ENCODE measurements at regions not wholly inside any gene's neighbourhood (a gene's known extent, or its start where the extent isn't known, plus 50 kb on each side); places are given as distances from the start of the nearest gene placed in this dataset.
"Not testable (repeated sequence)": the region's sequence is repeated elsewhere in the genome, so short reads cannot be mapped to it uniquely, and the experiment has no call there.

DNA sequence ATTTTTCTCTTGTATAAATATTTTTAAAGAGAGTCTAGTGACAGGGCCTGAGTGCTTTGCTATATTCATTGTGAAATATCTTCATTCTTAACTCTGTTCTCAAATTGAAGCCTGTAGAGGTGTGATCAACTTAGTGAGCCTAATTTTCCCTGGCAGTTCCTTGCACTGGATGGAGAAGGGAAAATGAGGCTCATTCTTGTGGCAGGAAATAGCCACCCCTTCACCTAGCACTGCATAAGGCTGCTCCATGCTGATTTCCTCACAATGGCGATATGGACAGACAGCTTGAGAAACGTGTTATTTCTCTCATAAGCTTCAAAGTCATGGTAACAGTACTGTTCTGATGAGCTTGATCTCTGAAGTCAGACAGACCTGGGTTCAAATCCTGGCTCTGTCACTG, 146.2 kb downstream of the AKAP11 start:
- H3K27ac Mint-ChIP-seq, result no peak overlapping the region
- intact Hi-C loops (cut with micrococcal nuclease), result no loop called here
- H3K27me3 Mint-ChIP-seq, result no peaks in the 10 kb centered on the region
- no peaks in the 10 kb centered on the region for H3K36me3 Mint-ChIP-seq (ENCODE audit: low read depth)
- CTCF ChIA-PET, result no interaction called here
- POLR2A ChIA-PET, result no interaction called here
- H3K4me3 Mint-ChIP-seq, result no peak overlapping the region
- ATAC-seq (ENCODE audit: low read depth) (no peak), DNase-seq (no peak)
- TF ChIP-seq, protein P1, sequence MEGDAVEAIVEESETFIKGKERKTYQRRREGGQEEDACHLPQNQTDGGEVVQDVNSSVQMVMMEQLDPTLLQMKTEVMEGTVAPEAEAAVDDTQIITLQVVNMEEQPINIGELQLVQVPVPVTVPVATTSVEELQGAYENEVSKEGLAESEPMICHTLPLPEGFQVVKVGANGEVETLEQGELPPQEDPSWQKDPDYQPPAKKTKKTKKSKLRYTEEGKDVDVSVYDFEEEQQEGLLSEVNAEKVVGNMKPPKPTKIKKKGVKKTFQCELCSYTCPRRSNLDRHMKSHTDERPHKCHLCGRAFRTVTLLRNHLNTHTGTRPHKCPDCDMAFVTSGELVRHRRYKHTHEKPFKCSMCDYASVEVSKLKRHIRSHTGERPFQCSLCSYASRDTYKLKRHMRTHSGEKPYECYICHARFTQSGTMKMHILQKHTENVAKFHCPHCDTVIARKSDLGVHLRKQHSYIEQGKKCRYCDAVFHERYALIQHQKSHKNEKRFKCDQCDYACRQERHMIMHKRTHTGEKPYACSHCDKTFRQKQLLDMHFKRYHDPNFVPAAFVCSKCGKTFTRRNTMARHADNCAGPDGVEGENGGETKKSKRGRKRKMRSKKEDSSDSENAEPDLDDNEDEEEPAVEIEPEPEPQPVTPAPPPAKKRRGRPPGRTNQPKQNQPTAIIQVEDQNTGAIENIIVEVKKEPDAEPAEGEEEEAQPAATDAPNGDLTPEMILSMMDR (IDR thresholded peaks at IDR 0.05), result no peak
- peaks cover under 1% of the 10 kb centered on the region for H3K4me1 Mint-ChIP-seq
- H3K9me3 Mint-ChIP-seq, result no peaks in the 10 kb centered on the region

DNA sequence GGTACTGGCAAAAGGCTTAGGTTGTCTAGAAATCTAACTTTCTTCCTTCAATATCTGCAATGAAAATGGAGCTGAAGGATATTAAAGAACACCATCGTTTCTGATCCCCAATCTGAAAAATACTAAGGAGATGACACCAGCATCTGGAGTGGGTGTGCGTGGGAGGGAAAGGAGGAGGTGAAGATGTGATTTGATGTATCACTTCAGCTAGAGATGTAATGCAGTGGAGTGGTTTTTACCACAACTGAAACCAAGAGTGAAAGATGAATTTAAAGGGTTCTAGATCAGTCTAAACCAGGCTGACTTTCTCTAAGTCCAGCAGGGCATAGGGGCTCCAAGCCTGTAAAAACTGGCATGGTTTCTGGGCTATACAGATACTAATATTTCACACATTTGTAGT, 148.4 kb downstream of the AKAP11 start:
- ATAC-seq (ENCODE audit: low read depth) (no peak), DNase-seq (no peak)
- Mint-ChIP-seq H3K27me3 (no peaks in the 10 kb centered on the region), H3K9me3 (no peaks in the 10 kb centered on the region), H3K4me1 (no peaks in the 10 kb centered on the region), H3K36me3 (ENCODE audit: low read depth) (no peaks in the 10 kb centered on the region), H3K4me3 (no peak overlapping the region), H3K27ac (no peak overlapping the region)
- ChIA-PET CTCF (no interaction called here), POLR2A (no interaction called here)
- TF ChIP-seq, protein P1 (IDR thresholded peaks at IDR 0.05), result no peak
- intact Hi-C loops (cut with micrococcal nuclease), result no loop called here

DNA sequence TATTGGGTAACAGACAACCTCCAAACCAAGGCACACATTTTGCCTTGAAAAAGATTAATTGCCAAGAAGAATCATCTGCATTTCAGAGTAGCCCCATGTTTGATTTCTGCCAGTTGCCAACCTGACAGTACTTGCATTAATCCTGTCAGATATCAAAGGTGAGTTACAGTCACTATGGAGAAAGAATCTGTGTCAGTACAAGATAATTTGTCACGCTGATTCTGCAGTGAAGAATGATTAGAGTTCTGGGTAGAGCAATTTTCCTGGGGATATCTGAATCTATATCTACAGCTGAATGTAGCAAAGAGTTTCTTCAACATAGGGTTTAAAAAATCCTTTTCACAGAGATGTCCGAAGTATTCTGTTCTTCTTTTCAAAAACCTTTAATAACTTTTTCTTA, 150.7 kb downstream of the AKAP11 start:
- H3K4me1 Mint-ChIP-seq, result no peaks in the 10 kb centered on the region
- POLR2A ChIA-PET, result no interaction called here
- intact Hi-C loops (cut with micrococcal nuclease), result no loop called here
- DNase-seq, result no peak
- ATAC-seq (ENCODE audit: low read depth), result no peak
- TF ChIP-seq, protein P1 (IDR thresholded peaks at IDR 0.05), result no peak
- no peaks in the 10 kb centered on the region for H3K36me3 Mint-ChIP-seq (ENCODE audit: low read depth)
- H3K27me3 Mint-ChIP-seq, result no peaks in the 10 kb centered on the region
- no peak overlapping the region for H3K27ac Mint-ChIP-seq
- H3K4me3 Mint-ChIP-seq, result no peak overlapping the region
- CTCF ChIA-PET, result no interaction called here
- no peaks in the 10 kb centered on the region for H3K9me3 Mint-ChIP-seq

DNA sequence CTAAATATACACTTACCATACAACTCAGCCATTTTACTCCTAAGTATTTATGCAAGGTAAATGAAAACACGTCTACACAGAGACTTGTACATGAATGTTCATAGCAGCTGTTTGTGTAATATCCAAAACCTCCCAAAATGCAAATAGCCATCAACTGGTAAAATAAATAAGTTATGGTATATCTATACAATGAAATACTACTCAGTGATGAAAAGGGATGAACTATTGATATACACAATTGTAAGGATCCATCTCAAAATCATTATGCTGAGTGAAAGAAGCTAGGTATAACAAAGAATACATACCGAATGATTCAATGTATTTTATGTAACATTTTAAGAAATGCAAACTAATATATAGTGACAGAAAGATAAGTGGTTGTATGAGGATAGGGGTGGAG, 149.8 kb upstream of the TNFSF11 start:
- H3K27me3 Mint-ChIP-seq, result no peaks in the 10 kb centered on the region
- no peak overlapping the region for H3K4me3 Mint-ChIP-seq
- ChIA-PET POLR2A (no interaction called here), CTCF (no interaction called here)
- intact Hi-C loops (cut with micrococcal nuclease), result no loop called here
- H3K4me1 Mint-ChIP-seq, result no peaks in the 10 kb centered on the region
- ATAC-seq (ENCODE audit: low read depth) (no peak), DNase-seq (no peak)
- H3K36me3 Mint-ChIP-seq (ENCODE audit: low read depth), result no peaks in the 10 kb centered on the region
- no peaks in the 10 kb centered on the region for H3K9me3 Mint-ChIP-seq
- H3K27ac Mint-ChIP-seq, result no peak overlapping the region
- TF ChIP-seq, protein P1 (IDR thresholded peaks at IDR 0.05), result no peak

DNA sequence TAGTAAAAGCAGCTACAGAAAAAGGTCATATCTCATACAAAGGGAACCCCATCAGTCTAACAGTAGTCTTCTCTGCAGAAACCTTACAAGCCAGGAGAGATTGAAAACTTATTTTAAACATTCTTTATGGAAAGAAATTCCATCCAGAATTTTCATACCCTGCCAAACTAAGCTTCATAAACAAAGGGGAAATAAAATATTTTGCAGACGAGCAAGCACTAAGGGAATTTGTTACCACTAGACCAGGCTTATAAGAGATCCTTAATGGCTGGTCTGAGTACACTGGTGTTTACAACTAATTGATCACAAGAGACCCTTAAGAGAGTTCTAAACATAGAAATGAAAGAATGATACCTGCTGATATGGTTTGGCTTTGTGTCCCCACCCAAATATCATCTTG, 128.6 kb upstream of the TNFSF11 start:
- CTCF ChIA-PET, result interaction anchor here (1.4 kb wide), 1 partner anchor 111 kb away, joined by 3 read pairs; no protein-coding TSS in a partner anchor
- peaks cover 30% of the 10 kb centered on the region for H3K9me3 Mint-ChIP-seq
- H3K27me3 Mint-ChIP-seq, result no peaks in the 10 kb centered on the region
- no peak overlapping the region for H3K4me3 Mint-ChIP-seq
- no peak for ATAC-seq (ENCODE audit: low read depth)
- DNase-seq, result no peak
- TF ChIP-seq, protein P1 (IDR thresholded peaks at IDR 0.05), result no peak
- no peaks in the 10 kb centered on the region for H3K4me1 Mint-ChIP-seq
- H3K27ac Mint-ChIP-seq, result no peak overlapping the region
- POLR2A ChIA-PET, result no interaction called here
- intact Hi-C loops (cut with micrococcal nuclease), result no loop called here
- peaks cover 5% of the 10 kb centered on the region for H3K36me3 Mint-ChIP-seq (ENCODE audit: low read depth)

DNA sequence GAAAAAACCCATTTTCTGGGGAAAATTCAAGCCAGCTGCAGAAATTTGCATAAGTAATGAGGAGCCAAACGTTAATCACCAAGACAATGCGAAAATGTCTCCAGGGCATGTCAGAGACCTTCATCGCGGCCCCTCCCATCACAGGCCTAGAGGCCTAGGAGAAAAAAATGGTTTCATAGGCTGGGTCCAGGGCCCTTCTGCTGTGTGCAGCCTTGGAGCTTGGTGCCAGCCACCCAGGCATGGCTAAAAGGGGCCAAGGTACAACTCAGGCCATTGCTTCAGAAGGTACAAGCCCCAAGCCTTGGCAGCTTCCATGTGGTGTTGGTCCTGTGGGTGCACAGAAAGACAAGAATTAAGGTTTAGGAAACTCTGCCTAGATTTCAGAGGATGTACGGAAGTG, 127.4 kb upstream of the TNFSF11 start:
- H3K4me3 Mint-ChIP-seq; H3K27ac Mint-ChIP-seq; CTCF ChIA-PET; H3K36me3 Mint-ChIP-seq (ENCODE audit: low read depth); H3K4me1 Mint-ChIP-seq; DNase-seq; POLR2A ChIA-PET; H3K27me3 Mint-ChIP-seq; intact Hi-C loops (cut with micrococcal nuclease); ATAC-seq (ENCODE audit: low read depth): not testable (repeated sequence)
- peaks cover 30% of the 10 kb centered on the region for H3K9me3 Mint-ChIP-seq

Data from activated B cell treated with CpG ODN at 0.5 μM for 24 hours (primary cell).